Parathyroid adenoma (tissue), 2 donors: ENCODE measurements at regions not wholly inside any gene's neighbourhood (a gene's known extent, or its start where the extent isn't known, plus 50 kb on each side); places are given as distances from the start of the nearest gene placed in this dataset.

Source experiments
- H2AFZ ChIP-seq: fragments of 300-600 bp; sonication (generic); one replicate; pipeline ENCODE4 v1.7.0; 2017; ENCODE audit warnings: antibody characterized with exemption, mild to moderate bottlenecking
- H3K27ac ChIP-seq: fragments of 300-600 bp; sonication (generic); one replicate; pipeline ENCODE4 v1.7.0; 2017
- H3K27me3 ChIP-seq: fragments of 300-600 bp; sonication (generic); one replicate; pipeline ENCODE4 v1.7.0; 2017; ENCODE audit warnings: low read length; ENCODE audit not compliant: control insufficient read depth, insufficient read depth
- H3K36me3 ChIP-seq: fragments of 300-600 bp; sonication (generic); one replicate; pipeline ENCODE4 v1.7.0; 2017; ENCODE audit warnings: low read length; ENCODE audit not compliant: control insufficient read depth, insufficient read depth
- H3K4me1 ChIP-seq: fragments of 300-600 bp; sonication (generic); one replicate; pipeline ENCODE4 v1.7.0; 2017; ENCODE audit warnings: control low read depth
- H3K4me2 ChIP-seq: fragments of 300-600 bp; sonication (generic); one replicate; pipeline ENCODE4 v1.7.0; 2017; ENCODE audit warnings: low read length
- H3K4me3 ChIP-seq: fragments of 300-600 bp; sonication (generic); one replicate; pipeline ENCODE4 v1.7.0; 2017; ENCODE audit warnings: low read depth, low read length
- H3K79me2 ChIP-seq: fragments of 300-600 bp; sonication (generic); one replicate; pipeline ENCODE4 v1.7.0; 2017; ENCODE audit warnings: control low read depth
- H3K9ac ChIP-seq: fragments of 300-600 bp; sonication (generic); one replicate; pipeline ENCODE4 v1.7.0; 2017; ENCODE audit warnings: mild to moderate bottlenecking
- H3K9me3 ChIP-seq: fragments of 300-600 bp; sonication (generic); one replicate; pipeline ENCODE4 v1.7.0; 2017; ENCODE audit warnings: low read length; ENCODE audit not compliant: control insufficient read depth
- TF ChIP-seq, protein P1 (sequence below): fragments of 300-600 bp; sonication (generic); IDR thresholded peaks from one replicate; pipeline ENCODE4 v1.7.0; 2017; ENCODE audit warnings: antibody characterized with exemption, mild to moderate bottlenecking
- donor health status: primary hyperparathyroidism.

DNA sequence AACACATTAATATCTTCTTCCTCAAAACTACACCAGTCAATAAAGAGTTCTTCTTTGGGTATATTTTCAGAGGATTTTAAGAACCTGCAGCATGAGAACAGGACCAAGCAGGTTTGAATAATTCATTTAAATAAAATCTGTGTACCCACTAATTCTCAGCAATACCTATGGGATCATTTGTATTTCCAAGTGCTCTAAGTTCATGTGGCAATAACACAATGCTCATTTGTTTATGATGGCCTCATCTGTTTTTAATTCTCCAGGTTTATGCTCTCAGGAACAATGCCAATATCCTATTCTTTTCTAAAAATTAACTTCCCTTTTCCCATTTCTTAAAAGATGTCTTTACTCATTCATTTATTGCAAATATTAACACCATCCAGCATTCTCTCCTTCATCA, 264.7 kb downstream of the METTL4 start:
- TF ChIP-seq, protein P1, sequence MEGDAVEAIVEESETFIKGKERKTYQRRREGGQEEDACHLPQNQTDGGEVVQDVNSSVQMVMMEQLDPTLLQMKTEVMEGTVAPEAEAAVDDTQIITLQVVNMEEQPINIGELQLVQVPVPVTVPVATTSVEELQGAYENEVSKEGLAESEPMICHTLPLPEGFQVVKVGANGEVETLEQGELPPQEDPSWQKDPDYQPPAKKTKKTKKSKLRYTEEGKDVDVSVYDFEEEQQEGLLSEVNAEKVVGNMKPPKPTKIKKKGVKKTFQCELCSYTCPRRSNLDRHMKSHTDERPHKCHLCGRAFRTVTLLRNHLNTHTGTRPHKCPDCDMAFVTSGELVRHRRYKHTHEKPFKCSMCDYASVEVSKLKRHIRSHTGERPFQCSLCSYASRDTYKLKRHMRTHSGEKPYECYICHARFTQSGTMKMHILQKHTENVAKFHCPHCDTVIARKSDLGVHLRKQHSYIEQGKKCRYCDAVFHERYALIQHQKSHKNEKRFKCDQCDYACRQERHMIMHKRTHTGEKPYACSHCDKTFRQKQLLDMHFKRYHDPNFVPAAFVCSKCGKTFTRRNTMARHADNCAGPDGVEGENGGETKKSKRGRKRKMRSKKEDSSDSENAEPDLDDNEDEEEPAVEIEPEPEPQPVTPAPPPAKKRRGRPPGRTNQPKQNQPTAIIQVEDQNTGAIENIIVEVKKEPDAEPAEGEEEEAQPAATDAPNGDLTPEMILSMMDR: no peak
- H2AFZ ChIP-seq: no peak overlapping the region
- H3K4me2 ChIP-seq: no peak overlapping the region
- no peaks in the 10 kb centered on the region for H3K9me3 ChIP-seq
- no peaks in the 10 kb centered on the region for H3K79me2 ChIP-seq
- no peak overlapping the region for H3K27ac ChIP-seq
- H3K9ac ChIP-seq: no peak overlapping the region
- H3K36me3 ChIP-seq: no peaks in the 10 kb centered on the region
- no peaks in the 10 kb centered on the region for H3K27me3 ChIP-seq
- H3K4me3 ChIP-seq: no peak overlapping the region
- H3K4me1 ChIP-seq: no peaks in the 10 kb centered on the region

GRCh38 chr18:2310886-2311285, 260.4 kb downstream of the METTL4 start:
- Histone ChIP-seq H3K4me1 (no peaks in the 10 kb centered on the region), H3K4me2 (no peak overlapping the region), H3K4me3 (no peak overlapping the region), H3K9ac (no peak overlapping the region), H2AFZ (no peak overlapping the region), H3K36me3 (no peaks in the 10 kb centered on the region), H3K27ac (no peak overlapping the region), H3K9me3 (no peaks in the 10 kb centered on the region), H3K79me2 (no peaks in the 10 kb centered on the region), H3K27me3 (no peaks in the 10 kb centered on the region)
- TF ChIP-seq, protein P1: no peak

DNA sequence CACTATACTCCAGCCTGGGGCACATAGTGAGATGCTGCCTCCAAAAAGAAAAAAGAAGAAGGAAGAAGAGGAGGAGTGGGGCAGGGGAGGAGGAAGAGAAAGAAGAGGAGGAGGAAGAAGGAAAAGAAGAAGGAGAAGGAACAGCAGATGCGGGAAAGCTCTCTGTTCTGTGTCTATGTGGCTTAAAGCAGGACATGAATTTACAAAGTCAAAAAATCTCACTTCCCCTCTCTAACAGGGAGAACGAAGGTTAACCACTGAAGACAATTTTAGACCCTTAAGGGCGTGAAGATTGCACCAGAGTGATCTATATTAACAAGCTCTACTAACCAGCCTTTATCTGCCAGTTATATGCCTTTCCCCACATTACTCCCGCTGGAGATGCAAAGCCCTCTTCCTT, 258.9 kb downstream of the METTL4 start:
- H3K79me2 ChIP-seq: no peaks in the 10 kb centered on the region
- H3K27ac ChIP-seq: no peak overlapping the region
- H3K4me2 ChIP-seq: no peak overlapping the region
- no peak overlapping the region for H2AFZ ChIP-seq
- TF ChIP-seq, protein P1: no peak
- H3K9ac ChIP-seq: no peak overlapping the region
- no peaks in the 10 kb centered on the region for H3K27me3 ChIP-seq
- no peak overlapping the region for H3K4me3 ChIP-seq
- H3K9me3 ChIP-seq: no peaks in the 10 kb centered on the region
- H3K36me3 ChIP-seq: no peaks in the 10 kb centered on the region
- no peaks in the 10 kb centered on the region for H3K4me1 ChIP-seq

DNA sequence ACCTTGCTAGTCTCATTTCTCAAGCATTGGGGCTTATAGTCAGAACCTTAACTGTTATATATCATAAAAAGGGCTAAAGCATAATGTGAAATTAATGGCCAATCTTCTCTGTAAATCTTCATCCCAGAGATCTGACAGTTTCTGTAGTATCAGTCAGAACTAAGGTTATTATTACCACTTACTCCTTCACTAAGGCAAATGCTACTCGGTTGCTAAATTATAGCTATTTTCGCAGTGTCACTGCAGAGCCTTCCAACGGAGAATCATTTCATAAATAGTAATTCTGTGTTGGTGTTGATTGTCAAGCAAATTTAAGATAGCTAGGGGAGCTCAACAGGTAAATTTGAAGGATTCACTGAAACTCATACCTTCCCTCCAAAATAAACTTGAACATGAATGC, 258.0 kb downstream of the METTL4 start:
- no peaks in the 10 kb centered on the region for H3K36me3 ChIP-seq
- H2AFZ ChIP-seq: no peak overlapping the region
- no peak overlapping the region for H3K4me2 ChIP-seq

More for the DNA sequence above, 258.0 kb downstream of the METTL4 start:
- Histone ChIP-seq H3K9ac (no peak overlapping the region), H3K79me2 (no peaks in the 10 kb centered on the region), H3K4me3 (no peak overlapping the region), H3K27ac (no peak overlapping the region), H3K9me3 (no peaks in the 10 kb centered on the region), H3K4me1 (no peaks in the 10 kb centered on the region), H3K27me3 (no peaks in the 10 kb centered on the region)
- TF ChIP-seq, protein P1: no peak
